Sigmoid colon (tissue), 4 donors: ENCODE measurements at regions not wholly inside any gene's neighbourhood (a gene's known extent, or its start where the extent isn't known, plus 50 kb on each side); places are given as distances from the start of the nearest gene placed in this dataset.

ENCODE experiments used
- CTCF ChIP-seq, 4 experiments: fragments of 450-650 bp in 3 of 4; fragments of 200-600 bp in 1 of 4; IDR thresholded peaks; one replicate each; pipeline ENCODE4 v1.5.1; 2016 to 2019; ENCODE audit warnings: antibody characterized with exemption in 4 of 4, mild to moderate bottlenecking in 3 of 4, moderate library complexity in 2 of 4
- POLR2A ChIP-seq, 2 donors: fragments of 450-650 bp; IDR thresholded peaks; one replicate each; pipeline ENCODE4 v1.6.1; 2016; ENCODE audit warnings: antibody characterized with exemption in 2 of 2, mild to moderate bottlenecking in 2 of 2, moderate library complexity in 2 of 2
- POLR2AphosphoS5 ChIP-seq, 4 donors: sonication (generic); formaldehyde crosslinking; IDR thresholded peaks; one replicate each; pipeline ENCODE4 v1.6.1; 2017; ENCODE audit warnings: antibody characterized with exemption in 4 of 4

GRCh38 chr7:47661051-47661714, 79.3 kb upstream of the TNS3 start:
- TF ChIP-seq POLR2AphosphoS5 (IDR thresholded peaks at IDR 0.05) (no peak), POLR2A (IDR thresholded peaks at IDR 0.05) (no peak), CTCF (IDR thresholded peaks at IDR 0.05) (no peak)
